ENCODE measurements at regions not wholly inside any gene's neighbourhood (a gene's known extent, or its start where the extent isn't known, plus 50 kb on each side); places are given as distances from the start of the nearest gene placed in this dataset.

GRCh38 chr1:81693316-81693715 lies 107.4 kb upstream of the ADGRL2 start:
- TF ChIP-seq, protein P1, sequence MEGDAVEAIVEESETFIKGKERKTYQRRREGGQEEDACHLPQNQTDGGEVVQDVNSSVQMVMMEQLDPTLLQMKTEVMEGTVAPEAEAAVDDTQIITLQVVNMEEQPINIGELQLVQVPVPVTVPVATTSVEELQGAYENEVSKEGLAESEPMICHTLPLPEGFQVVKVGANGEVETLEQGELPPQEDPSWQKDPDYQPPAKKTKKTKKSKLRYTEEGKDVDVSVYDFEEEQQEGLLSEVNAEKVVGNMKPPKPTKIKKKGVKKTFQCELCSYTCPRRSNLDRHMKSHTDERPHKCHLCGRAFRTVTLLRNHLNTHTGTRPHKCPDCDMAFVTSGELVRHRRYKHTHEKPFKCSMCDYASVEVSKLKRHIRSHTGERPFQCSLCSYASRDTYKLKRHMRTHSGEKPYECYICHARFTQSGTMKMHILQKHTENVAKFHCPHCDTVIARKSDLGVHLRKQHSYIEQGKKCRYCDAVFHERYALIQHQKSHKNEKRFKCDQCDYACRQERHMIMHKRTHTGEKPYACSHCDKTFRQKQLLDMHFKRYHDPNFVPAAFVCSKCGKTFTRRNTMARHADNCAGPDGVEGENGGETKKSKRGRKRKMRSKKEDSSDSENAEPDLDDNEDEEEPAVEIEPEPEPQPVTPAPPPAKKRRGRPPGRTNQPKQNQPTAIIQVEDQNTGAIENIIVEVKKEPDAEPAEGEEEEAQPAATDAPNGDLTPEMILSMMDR (IDR thresholded peaks at IDR 0.05) = no peak
- TF ChIP-seq POLR2A (IDR thresholded peaks at IDR 0.05) = no peak
